HG02798 (cell line): ENCODE measurements at regions not wholly inside any gene's neighbourhood (a gene's known extent, or its start where the extent isn't known, plus 50 kb on each side); places are given as distances from the start of the nearest gene placed in this dataset.

Experiments
- ATAC-seq: cut with Tn5 transposase; IDR thresholded peaks from one replicate; pipeline ENCODE4 v1.9.1; 2021; ENCODE audit warnings: mild to moderate bottlenecking; ENCODE audit not compliant: unreplicated experiment, poor library complexity

DNA sequence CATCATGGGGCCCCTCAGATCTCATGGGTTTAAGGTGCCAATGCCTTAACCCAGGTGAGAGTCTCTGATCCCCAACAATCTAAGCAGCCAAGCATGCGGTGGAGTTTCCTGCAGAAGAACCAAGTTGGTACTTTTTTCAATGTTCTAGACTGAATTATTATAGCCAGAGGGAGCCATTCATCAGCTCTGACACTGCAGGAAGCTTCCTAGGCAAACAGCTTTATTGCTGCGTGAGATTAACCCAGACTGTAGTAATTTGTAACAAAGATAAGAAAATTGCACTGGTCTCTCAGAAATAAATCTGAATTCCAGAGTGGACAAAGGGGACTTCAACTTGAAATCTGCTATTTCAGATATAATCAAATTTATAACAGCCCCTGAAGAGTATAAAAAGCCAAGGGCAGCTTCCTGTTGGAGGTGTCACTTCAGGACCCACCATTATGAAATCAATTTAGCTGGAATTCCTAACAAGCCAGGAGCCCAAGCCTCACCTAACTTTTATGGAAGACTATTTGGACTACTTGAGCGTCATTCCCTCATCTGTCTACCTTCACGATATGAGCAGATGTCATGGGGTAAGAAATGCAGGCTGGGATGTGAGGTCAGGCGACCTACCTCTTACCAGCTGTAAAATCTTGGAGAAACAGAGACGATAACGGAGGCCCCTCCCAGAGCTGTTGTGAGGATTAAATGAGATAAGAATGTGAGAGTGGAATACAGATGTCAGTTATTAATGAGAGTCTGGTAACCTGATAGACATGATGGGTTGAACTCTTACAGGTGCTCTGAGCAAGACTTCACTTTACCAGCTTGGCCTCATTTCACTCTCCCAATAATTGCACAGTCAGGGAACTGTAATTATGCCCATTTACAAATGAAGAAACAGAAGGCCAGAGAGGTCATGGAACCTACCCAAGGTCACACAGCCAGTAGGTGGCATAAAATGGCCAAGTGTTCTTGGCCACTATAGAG is 135.1 kb downstream of the RRAGC start:
- no peak for ATAC-seq

DNA sequence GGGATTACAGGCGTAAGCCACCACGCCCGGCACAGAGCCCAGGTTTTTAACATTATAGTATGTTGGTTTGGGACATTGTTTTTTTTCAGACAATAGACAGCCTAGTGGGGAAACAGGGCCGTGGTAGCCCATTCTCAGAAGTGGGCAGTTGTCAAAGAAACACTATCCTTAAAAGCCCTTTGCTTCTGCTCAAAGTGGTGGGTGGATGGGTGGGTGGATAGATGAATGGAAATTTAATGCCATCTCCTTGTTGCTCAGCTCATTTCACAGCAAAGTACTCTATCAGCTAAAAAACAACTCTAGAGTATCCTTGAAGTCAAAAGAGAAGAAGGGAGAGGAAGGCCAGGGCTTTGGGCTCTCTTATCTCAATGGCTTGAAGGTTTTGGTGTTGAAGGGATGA is 137.8 kb downstream of the RRAGC start:
- no peak for ATAC-seq

DNA sequence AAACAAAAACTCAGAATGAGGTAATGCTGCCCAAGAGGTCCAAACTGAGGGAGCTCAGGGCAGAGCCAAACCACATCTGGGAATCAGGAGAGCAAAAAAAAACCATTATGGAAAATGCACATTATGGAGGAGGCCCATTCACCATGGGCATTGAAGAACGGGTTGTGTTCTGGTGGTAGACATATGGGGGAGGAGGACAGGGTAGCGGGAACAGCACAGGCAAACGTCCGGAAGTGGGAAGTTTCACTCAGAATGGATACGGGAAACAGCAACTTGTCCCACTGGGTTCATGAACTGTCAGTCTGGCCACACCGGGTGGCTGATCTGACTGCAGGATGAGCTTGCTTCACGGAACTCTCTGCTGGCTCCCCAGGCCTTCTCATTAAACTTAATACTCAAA is 139.7 kb downstream of the RRAGC start:
- ATAC-seq = no peak

DNA sequence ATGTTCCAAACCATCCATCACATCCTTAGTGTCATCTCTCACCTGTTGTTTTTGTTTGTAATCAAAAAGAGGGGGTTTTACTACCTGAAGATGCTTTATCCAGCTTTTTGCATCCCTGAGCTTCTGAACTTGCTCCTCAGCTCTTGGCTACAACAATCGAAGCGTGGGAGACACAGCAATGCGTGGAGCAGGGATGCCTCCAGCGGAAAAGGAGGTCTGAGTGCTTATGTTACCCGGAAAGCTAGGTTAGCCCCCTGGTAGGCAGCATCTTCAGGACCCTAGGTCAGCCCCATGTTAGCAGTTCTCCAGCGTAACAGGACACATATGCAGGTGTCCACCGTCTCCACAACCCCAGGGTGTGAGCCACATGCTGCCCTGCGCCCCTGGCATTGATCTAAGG is 141.5 kb downstream of the RRAGC start:
- ATAC-seq = no peak

DNA sequence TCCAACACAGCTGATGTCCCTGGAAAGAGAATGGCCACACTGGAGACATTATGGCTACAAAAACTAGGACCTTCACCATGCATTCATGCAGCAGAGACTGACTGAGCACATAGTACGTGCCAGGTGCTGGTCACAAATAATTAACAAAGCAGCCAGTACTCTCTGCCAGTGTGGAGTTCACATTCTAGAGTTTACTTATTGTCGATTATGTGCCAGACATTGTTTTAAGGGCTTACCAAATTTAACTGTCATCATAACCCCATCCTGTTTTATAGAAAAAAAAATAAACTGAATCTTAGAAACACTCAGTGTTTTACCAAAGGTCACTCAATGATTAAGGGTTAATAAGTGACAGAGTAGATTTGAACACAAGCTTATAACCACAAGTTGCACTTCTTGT is 143.3 kb downstream of the RRAGC start:
- no peak for ATAC-seq

DNA sequence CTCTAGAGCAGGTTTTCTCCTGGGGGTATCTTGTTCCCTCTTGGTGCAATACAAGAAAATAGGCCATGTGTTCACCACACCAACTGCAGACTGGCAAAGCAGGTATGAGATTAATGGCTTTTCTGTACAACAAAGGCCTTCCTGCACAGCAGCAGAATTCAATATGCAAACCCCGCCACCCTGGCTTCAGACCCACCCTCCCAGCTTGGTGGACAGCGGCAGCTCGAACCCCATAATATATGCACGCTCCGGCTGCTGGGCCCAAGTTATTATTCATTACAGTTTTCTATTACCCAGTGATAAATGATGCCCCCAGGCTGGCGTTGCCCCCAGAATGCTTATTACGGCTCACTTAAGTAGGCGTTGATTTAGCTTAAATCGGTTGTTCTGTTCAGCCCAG is 144.2 kb downstream of the RRAGC start:
- ATAC-seq = no peak

DNA sequence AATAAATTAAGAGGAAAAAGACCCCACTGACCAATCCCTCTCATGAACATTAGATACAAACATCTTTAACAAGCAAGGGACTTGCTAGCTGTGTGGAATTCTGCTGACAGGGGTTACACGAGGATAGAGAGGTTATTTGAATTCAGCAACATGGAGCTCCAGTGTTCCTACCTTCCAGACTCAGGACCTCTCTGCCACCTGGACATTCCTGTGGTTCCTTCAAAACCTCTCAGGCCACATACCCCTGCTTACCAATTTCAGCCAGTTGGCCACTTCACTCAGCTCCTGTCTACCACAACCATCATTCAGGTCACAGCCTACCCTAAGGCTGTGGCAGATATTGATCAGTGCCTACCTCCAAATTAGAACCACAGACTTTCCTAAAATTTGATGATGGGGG is 147.5 kb downstream of the RRAGC start:
- ATAC-seq = no peak

DNA sequence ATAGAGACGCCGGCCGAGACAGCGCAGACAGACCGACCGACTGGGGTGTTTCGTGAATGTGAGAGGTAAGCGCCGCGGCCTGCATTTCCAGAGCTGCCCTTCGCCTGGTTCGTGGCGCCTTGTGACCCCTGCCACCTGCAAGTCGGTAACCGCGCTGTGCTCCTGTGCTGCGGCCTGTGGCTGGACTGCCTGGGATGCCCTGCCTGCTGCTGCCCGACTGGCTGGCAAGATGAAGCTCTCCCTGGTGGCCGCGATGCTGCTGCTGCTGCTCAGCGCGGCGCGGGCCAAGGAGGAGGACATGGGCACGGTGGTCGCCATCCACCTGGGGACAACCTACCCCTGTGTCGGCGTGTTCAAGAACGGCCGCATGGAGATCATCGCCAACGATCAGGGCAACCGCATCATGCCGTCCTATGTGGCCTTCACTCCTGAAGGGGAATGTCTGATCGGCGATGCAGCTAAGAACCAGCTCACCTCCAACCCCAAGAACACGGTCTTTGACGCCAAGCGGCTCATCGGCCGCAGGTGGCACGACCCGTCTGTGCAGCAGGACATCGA is 150.8 kb downstream of the RRAGC start:
- no peak for ATAC-seq

DNA sequence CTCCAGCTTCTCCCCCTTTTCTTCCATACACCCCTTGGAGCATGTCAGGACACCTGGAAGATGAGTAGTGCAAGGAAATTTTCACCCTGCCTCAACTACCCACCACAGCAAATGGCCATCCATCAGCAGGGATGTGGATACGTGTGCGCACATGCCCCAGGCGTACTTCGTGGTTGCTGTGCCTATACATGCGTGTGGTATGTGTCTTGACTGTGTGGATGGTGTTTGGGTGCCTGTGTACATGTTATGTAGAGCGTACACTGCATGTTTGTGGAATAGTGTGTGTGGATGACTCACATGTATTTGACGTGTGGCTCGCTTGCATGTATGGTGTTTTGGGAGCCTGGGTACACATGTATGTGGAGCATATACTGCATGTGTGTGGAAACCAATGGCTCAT is 158.5 kb downstream of the RRAGC start:
- ATAC-seq = no peak

DNA sequence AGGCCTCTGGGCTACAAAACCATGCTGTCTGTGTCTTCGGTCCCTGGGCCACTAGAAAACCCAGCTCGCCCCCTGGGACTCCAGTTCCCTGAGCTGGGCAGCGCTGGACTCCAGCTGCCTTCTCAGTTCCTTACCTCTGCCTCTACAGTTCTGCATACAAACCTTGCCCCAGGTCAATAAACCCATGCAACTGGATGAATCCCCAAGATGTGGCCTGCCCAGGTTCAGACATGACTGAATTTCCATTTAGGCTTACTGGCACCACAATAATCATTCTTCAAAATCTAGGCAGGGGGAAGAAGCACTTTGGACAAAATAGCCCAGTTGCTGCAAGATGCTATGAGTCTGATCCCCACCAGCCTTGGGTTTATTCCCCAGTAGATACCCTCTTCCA is 159.5 kb downstream of the RRAGC start:
- no peak for ATAC-seq

DNA sequence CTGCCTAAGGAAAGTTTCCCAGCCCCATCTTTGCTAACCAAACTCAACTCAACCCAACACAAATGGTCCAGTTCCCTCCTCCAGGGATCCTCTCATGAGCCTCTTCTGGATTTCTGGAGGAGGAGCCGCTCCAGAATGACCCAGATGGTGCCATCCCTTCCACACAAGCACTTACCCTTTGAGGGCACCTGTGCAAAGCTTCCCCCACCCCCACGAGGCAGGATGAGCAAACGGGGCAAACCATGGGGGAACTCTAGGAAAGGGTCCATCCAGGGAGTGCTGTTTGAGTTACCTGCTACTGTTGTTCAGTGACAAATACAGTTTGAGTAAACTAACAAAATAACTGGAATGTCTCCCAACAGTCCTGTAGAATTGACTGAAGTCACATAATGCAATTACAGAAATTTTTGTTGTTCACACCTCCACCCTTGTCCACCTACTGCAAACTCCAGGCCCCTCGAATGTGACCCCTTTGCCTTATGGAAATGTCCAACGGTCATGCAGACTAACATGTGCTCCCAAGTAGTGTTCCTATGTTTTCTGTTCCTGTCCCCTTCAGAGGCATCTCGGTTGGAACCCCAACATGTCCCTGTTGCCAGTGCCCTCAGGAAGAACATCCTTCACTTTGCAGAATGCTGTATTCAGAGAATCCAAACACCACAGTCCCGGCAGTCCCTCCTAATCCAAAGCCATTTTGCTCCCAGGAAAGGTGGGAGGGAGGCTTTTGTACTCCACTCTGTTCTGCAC is 160.1 kb downstream of the RRAGC start:
- ATAC-seq = no peak

DNA sequence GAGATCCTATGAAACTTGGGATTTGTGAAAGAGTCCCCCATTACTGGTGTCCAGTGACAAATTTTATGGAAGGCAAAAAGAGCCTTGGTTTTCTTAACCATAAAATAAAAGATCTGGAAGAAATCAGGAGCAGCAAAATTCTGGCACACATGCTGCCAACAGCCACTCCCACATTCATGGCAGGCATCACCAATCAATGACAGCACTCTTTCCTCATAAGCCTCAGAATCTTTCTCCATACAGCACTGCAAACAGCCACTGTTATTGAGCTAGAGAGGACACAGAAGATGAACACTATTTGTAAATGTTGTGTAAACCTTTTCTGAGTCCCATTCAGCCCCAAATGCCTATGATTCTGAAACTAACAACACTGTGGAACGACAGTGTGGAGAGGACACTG is 162.2 kb downstream of the RRAGC start:
- no peak for ATAC-seq

DNA sequence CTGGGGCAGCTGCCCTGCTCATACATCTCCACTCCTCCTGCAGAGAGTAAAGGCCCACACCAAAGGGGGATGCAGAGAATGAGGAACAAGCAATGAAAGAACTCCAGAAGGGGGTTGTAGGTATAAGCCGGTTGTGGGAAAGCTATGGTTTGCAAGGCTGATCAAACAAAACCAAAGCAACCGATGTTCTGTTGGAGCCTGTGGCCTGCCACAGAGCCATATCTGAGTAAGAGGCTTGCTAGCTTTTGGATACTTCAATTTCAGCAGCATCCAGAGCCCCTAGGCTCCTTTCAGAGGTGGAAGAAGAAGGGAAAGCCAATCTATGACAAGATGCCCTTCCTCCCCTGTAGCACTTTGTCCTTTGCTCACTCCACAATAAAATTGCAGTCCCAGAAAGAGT is 163.2 kb downstream of the RRAGC start:
- ATAC-seq = no peak

DNA sequence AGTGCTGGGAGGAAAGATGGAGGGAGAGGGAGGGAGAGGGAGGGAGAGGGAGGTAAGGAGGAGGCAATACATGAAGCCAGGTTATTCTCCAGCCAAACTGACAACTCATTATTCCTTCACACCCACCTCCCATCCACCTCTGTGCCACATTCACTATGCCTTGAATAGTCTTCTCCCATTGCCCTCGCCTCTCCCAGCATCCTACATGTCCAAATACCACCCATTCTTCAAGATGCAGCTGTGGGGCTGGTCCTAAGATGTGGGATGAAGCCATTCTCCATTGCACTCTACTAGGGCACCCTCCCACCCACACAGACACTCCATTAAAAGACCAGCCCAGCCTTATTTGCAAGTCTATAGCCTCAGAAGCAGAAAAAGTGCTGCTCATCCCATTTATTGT is 165.8 kb downstream of the RRAGC start:
- ATAC-seq = no peak

DNA sequence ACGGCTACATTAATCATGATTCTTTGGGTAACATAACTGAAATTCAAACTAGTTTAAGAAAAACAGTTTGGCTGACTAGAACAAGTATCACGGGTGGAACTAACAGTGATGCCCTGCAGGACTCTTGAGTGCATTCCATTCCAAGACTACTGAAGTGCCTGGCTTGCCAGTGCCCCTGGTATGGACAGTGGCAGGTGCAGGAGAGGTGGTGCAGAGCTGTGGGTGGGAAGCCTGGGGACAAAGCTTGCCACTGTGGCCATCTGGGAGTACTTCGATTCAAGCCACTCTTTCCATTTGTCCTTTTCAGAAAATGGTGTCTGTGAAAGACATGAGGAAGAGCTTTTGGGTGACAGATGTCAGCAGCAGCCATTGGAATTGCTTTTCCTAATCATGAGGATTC is 166.5 kb downstream of the RRAGC start:
- ATAC-seq = no peak

DNA sequence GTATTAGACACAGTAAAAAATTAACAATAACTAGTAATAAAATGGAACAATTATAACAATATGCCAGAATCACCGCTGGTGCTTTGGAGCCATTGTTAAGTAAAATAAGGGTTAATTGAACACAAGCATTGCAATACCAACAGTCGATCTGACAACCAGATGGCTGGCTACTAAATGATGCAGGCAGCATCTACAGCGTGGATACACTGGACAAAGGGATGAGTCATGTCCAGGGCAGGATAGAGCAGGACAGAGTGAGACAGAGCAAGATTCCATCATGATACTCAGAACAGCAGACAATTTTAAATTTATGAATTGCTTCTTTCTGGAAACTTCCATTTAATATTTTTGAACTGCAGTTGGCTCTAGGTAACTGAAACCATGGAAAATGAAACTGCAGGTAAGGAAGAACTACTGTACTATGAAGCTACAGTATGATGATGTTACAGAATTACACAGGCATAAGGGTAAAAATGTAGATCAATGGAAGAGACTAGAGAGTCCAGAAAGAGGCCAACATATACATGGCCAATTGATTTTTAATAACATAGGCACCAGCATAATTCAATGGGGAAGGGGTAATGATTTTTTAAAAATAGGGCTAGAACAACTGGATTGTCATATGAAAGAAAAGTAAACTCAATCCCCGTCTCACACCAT is 168.7 kb downstream of the RRAGC start:
- ATAC-seq = no peak

DNA sequence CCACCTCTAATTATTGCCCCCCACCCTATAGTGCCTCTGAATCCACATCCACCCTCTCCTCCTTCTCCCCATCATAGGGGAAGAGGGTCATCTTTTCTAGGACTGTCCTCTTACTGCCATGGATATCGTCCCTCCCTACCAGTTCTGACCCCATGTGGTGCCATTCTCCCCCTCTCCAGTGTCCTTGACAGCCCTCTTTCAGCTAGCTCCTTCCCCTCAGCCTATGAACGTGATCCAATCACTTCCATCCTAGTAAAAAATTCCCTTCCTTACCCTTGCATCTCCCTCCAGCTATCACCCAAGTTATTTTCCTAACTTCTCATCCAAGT is 172.7 kb downstream of the RRAGC start:
- ATAC-seq = no peak

DNA sequence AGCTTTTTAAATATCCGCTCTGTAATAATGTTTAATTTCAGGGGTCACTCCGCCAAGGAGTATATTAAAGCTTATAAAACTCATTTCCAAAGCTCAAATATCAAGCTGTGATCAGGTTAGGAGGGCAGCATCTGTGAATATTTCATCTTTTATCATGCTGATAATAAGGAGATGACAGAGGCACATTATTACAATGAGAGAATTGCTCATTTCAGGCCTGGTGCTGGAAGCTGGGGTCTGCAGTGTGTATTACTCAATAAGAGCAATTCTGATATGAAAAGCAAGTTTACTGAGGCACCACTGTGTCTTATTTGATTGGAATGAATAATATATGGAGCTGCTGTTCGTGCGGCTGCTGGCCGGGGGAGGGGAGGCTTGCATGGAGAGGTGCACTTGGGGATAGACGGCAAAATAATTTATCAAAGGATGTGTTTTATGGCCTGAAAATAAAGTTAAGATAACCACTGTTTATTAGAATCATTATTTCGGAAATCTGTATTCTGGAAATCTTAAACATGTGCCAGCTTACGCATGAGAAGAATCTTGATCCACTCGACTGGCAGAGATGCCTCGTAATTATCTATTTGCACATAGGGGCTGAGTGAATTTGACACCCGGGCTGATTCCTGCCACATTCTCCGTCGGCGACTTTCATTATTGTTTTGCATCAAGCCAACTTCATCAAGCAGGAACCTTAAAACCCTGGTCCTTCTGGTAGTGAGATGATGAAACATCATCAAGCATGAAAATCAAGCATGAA is 173.2 kb downstream of the RRAGC start:
- no peak for ATAC-seq

DNA sequence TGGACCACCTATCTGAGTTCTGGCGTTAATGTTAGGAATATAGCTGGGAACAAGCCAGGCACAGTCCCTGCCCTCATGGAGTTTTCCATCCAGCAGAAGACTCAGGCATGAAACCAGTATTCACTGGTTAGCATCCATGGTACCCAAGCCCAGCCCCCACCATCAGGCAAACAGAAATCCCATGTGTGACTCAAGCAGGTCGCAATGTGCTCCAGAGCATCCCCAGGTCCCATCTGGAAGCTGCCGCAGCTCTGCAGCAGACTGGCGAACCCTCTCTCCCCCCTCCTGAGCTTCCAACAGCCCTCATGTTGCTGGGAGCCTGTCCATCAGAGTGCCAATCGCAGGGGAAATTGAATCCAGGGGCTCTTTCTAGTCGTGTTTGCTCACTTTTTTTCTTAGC is 174.2 kb downstream of the RRAGC start:
- no peak for ATAC-seq

DNA sequence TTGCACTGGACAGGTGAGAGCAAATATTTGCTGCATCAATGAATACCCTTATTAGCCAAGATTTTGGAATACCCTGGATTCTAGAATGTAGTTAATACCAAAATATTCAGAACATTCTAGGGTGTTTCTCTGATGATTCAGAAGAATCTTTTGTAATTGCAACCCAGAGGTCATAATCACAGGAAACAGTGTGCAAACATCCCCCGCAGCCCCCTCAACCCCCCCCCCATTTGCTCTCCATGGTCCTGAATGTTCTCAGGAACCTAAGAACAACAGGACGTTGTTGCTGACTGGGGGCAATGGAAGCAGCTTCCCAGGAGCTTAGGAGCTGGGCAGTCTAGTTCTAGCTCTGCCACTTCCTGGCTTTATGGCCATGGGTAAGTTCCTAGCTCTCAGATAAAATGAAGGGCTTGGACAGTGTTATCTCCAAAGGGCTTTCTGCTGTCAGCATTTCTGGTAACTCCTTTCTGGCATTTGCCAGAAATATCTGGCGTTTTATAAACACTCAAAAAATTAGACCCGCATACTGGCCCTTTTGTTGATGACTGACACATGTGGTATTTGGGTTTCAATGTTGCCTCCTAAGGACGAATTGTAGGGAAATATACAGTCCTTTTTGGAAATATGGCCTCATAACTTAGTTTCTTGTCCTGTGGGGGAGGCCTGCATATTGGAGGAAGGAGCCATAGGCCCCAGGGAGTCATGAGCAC is 178.6 kb downstream of the RRAGC start:
- no peak for ATAC-seq
